Glutamatergic neuron (in vitro differentiated cells): ENCODE measurements at regions not wholly inside any gene's neighbourhood (a gene's known extent, or its start where the extent isn't known, plus 50 kb on each side); places are given as distances from the start of the nearest gene placed in this dataset.

Source experiments
- DNase-seq: peaks from one replicate; pipeline ENCODE4 v3.0.0; 2022
- H3K27ac Mint-ChIP-seq: one replicate; pipeline ENCODE4 v1.8.0; 2020; ENCODE audit warnings: mild to moderate bottlenecking, mixed read lengths, inconsistent platforms; ENCODE audit not compliant: unreplicated experiment
- H3K27me3 Mint-ChIP-seq: one replicate; pipeline ENCODE4 v1.8.0; 2020; ENCODE audit warnings: mild to moderate bottlenecking, moderate library complexity, mixed read lengths, inconsistent platforms; ENCODE audit not compliant: unreplicated experiment
- H3K36me3 Mint-ChIP-seq: one replicate; pipeline ENCODE4 v1.8.0; 2020; ENCODE audit warnings: mild to moderate bottlenecking, mixed read lengths, inconsistent platforms; ENCODE audit not compliant: unreplicated experiment
- H3K4me1 Mint-ChIP-seq: one replicate; pipeline ENCODE4 v1.8.0; 2020; ENCODE audit warnings: mild to moderate bottlenecking, low read depth, mixed read lengths, inconsistent platforms; ENCODE audit not compliant: unreplicated experiment
- H3K4me3 Mint-ChIP-seq: one replicate; pipeline ENCODE4 v1.8.0; 2020; ENCODE audit warnings: mild to moderate bottlenecking, mixed read lengths, inconsistent platforms; ENCODE audit not compliant: unreplicated experiment
- H3K9me3 Mint-ChIP-seq: one replicate; pipeline ENCODE4 v1.8.0; 2020; ENCODE audit warnings: mild to moderate bottlenecking, moderate library complexity, mixed read lengths, inconsistent platforms; ENCODE audit not compliant: unreplicated experiment
- CTCF ChIP-seq: fragments of 200-600 bp; sonication (generic); IDR thresholded peaks from one replicate; pipeline ENCODE4 v1.5.0; 2021; ENCODE audit not compliant: partially characterized antibody, unreplicated experiment

GRCh38 chr12:60066655-60067054 is 470.8 kb downstream of the SLC16A7 start:
- no peak overlapping the region for H3K27ac Mint-ChIP-seq
- no peak for TF ChIP-seq CTCF
- DNase-seq = no peak
- H3K4me3 Mint-ChIP-seq = no peak overlapping the region
- H3K9me3 Mint-ChIP-seq = no peaks in the 10 kb centered on the region
- no peaks in the 10 kb centered on the region for H3K4me1 Mint-ChIP-seq
- H3K27me3 Mint-ChIP-seq = no peaks in the 10 kb centered on the region
- no peaks in the 10 kb centered on the region for H3K36me3 Mint-ChIP-seq

- TF ChIP-seq CTCF = no peak
- H3K4me1 Mint-ChIP-seq = no peaks in the 10 kb centered on the region
- no peak for DNase-seq
- H3K4me3 Mint-ChIP-seq = no peak overlapping the region
- H3K9me3 Mint-ChIP-seq = no peaks in the 10 kb centered on the region
- no peaks in the 10 kb centered on the region for H3K36me3 Mint-ChIP-seq
- peaks cover 2% of the 10 kb centered on the region for H3K27me3 Mint-ChIP-seq
- H3K27ac Mint-ChIP-seq = no peak overlapping the region
Measured at GRCh38 chr12:60070552-60070951, 474.7 kb downstream of the SLC16A7 start.

GRCh38 chr12:60071759-60072191 is 475.9 kb downstream of the SLC16A7 start:
- no peak for DNase-seq
- Mint-ChIP-seq H3K9me3 (no peaks in the 10 kb centered on the region), H3K36me3 (no peaks in the 10 kb centered on the region), H3K27ac (no peak overlapping the region), H3K27me3 (peaks cover 2% of the 10 kb centered on the region), H3K4me1 (no peaks in the 10 kb centered on the region), H3K4me3 (no peak overlapping the region)
- TF ChIP-seq CTCF = no peak

GRCh38 chr12:60072911-60073310 is 477.1 kb downstream of the SLC16A7 start:
- Mint-ChIP-seq H3K27ac (no peak overlapping the region), H3K36me3 (no peaks in the 10 kb centered on the region), H3K4me3 (no peak overlapping the region), H3K27me3 (peaks cover 2% of the 10 kb centered on the region), H3K9me3 (no peaks in the 10 kb centered on the region), H3K4me1 (no peaks in the 10 kb centered on the region)
- TF ChIP-seq CTCF = no peak
- no peak for DNase-seq

DNA sequence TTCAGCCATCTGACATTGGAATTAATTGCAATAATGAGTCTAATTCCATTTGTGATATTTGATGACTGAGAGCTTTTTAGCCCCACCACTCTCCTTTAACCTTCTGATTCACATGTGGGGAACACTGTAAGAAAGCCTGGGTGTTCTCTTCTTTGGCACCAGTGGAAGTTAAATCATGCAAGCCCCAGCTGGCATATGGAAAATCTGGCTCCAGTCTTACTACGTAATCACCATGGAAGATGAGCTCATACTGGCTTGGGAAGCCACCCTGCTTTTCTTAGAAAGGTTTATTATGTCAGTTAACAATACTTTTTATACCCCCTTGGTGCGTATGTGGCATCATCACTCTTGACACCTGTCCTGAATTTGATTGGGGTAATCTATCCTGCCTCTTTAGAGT is 479.3 kb downstream of the SLC16A7 start:
- Mint-ChIP-seq H3K9me3 (no peaks in the 10 kb centered on the region), H3K4me1 (no peaks in the 10 kb centered on the region), H3K36me3 (no peaks in the 10 kb centered on the region), H3K4me3 (no peak overlapping the region), H3K27me3 (peaks cover 2% of the 10 kb centered on the region), H3K27ac (no peak overlapping the region)
- no peak for DNase-seq
- no peak for TF ChIP-seq CTCF
